ENCODE measurements at regions not wholly inside any gene's neighbourhood (a gene's known extent, or its start where the extent isn't known, plus 50 kb on each side); places are given as distances from the start of the nearest gene placed in this dataset.

GRCh38 chr13:90746230-90746629 lies 601.3 kb upstream of the MIR17HG start:
- TF ChIP-seq POLR2A (IDR thresholded peaks at IDR 0.05; ENCODE audit: borderline replicate concordance, extremely low read depth, insufficient read depth, insufficient read length) = no peak
- TF ChIP-seq, protein P1, sequence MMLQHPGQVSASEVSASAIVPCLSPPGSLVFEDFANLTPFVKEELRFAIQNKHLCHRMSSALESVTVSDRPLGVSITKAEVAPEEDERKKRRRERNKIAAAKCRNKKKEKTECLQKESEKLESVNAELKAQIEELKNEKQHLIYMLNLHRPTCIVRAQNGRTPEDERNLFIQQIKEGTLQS (IDR thresholded peaks at IDR 0.05) = no peak
- no peak for TF ChIP-seq MAX (IDR thresholded peaks at IDR 0.05)
- TF ChIP-seq, protein P2, sequence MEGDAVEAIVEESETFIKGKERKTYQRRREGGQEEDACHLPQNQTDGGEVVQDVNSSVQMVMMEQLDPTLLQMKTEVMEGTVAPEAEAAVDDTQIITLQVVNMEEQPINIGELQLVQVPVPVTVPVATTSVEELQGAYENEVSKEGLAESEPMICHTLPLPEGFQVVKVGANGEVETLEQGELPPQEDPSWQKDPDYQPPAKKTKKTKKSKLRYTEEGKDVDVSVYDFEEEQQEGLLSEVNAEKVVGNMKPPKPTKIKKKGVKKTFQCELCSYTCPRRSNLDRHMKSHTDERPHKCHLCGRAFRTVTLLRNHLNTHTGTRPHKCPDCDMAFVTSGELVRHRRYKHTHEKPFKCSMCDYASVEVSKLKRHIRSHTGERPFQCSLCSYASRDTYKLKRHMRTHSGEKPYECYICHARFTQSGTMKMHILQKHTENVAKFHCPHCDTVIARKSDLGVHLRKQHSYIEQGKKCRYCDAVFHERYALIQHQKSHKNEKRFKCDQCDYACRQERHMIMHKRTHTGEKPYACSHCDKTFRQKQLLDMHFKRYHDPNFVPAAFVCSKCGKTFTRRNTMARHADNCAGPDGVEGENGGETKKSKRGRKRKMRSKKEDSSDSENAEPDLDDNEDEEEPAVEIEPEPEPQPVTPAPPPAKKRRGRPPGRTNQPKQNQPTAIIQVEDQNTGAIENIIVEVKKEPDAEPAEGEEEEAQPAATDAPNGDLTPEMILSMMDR (IDR thresholded peaks at IDR 0.05 in 2 of 3, conservative IDR thresholded peaks at IDR 0.05 in 1 of 3; ENCODE audit: borderline replicate concordance in 1 of 3, insufficient read depth in 1 of 3, low read depth in 2 of 3, low read length in 2 of 3) = no peak
- TF ChIP-seq TCF7L2 (IDR thresholded peaks at IDR 0.05; ENCODE audit: borderline replicate concordance, extremely low read depth, insufficient read depth, insufficient read length) = no peak
- TF ChIP-seq SP1 (IDR thresholded peaks at IDR 0.05; ENCODE audit: low read depth) = no peak
- TF ChIP-seq EGR1 (IDR thresholded peaks at IDR 0.05; ENCODE audit: low read depth) = no peak

All from HCT116 (cell line).